Activated CD4-positive, alpha-beta memory T cell treated with anti-CD3 and anti-CD28 coated beads for 36 hours (primary cell): ENCODE measurements at regions not wholly inside any gene's neighbourhood (a gene's known extent, or its start where the extent isn't known, plus 50 kb on each side); places are given as distances from the start of the nearest gene placed in this dataset.
"Not testable (repeated sequence)": the region's sequence is repeated elsewhere in the genome, so short reads cannot be mapped to it uniquely, and the experiment has no call there.

Experiments
- CTCF ChIA-PET: fragments of 350-600 bp; sonication (Branson Sonifier 250); formaldehyde crosslinking; loops from one replicate; lab custom pipeline; 2021; ENCODE audit warnings: antibody characterized with exemption, inconsistent platforms; lab: Charles Lee
- POLR2A ChIA-PET: fragments of 350-600 bp; sonication (Branson Sonifier 250); formaldehyde crosslinking; loops from one replicate; lab custom pipeline; 2021; ENCODE audit warnings: antibody characterized with exemption; lab: Charles Lee
- DNase-seq: peaks from one replicate; pipeline ENCODE4 v3.0.0-alpha.2; 2020
- H3K27ac Mint-ChIP-seq: one replicate; pipeline ENCODE4 v1.8.0; 2021; ENCODE audit warnings: mixed read lengths
- H3K27me3 Mint-ChIP-seq: one replicate; pipeline ENCODE4 v1.8.0; 2021; ENCODE audit warnings: mixed read lengths
- H3K36me3 Mint-ChIP-seq: one replicate; pipeline ENCODE4 v1.8.0; 2021; ENCODE audit warnings: mixed read lengths
- H3K4me1 Mint-ChIP-seq: one replicate; pipeline ENCODE4 v1.8.0; 2021; ENCODE audit warnings: low read depth, mixed read lengths
- H3K4me3 Mint-ChIP-seq: one replicate; pipeline ENCODE4 v1.8.0; 2021; ENCODE audit warnings: mild to moderate bottlenecking, mixed read lengths
- H3K9me3 Mint-ChIP-seq: one replicate; pipeline ENCODE4 v1.8.0; 2021; ENCODE audit warnings: mixed read lengths
- intact Hi-C: fragments of 100-400 bp; cut with micrococcal nuclease; formaldehyde crosslinking; loops from one replicate; pipeline ENCODE4 v1.15.1; 2023

- DNase-seq: no peak
- no peaks in the 10 kb centered on the region for H3K9me3 Mint-ChIP-seq
- H3K36me3 Mint-ChIP-seq: no peaks in the 10 kb centered on the region
- POLR2A ChIA-PET: no interaction called here
- intact Hi-C loops: no loop called here
- no peaks in the 10 kb centered on the region for H3K27me3 Mint-ChIP-seq
- no peak overlapping the region for H3K27ac Mint-ChIP-seq
- H3K4me1 Mint-ChIP-seq: no peaks in the 10 kb centered on the region
- CTCF ChIA-PET: no interaction called here
- no peak overlapping the region for H3K4me3 Mint-ChIP-seq
Measured at GRCh38 chr2:16100006-16100405, 159.7 kb downstream of the MYCN start.

DNA sequence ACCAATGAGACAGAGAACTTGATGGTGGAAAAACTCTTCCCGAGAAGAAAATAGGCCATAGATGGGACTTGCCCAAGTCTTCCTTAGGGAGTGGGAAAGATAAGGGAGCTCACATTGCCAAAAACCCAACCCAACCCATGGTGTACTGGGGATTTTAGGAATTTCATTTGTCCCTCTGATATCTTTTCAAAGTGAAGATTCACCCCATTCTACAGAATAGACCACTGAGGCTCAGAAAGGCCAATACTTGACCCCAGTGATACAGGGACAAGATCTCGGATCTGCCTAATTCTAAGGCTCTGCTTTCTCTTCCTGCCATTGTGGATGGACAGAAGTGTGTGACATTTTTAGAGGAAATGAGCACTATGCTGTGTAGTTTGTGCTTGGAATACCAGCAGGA lies 159.0 kb downstream of the MYCN start:
- no peaks in the 10 kb centered on the region for H3K27me3 Mint-ChIP-seq
- H3K4me3 Mint-ChIP-seq: no peak overlapping the region
- ChIA-PET CTCF (no interaction called here), POLR2A (no interaction called here)
- no peaks in the 10 kb centered on the region for H3K36me3 Mint-ChIP-seq
- H3K4me1 Mint-ChIP-seq: no peaks in the 10 kb centered on the region
- intact Hi-C loops: no loop called here
- H3K27ac Mint-ChIP-seq: no peak overlapping the region
- no peak for DNase-seq
- no peaks in the 10 kb centered on the region for H3K9me3 Mint-ChIP-seq

DNA sequence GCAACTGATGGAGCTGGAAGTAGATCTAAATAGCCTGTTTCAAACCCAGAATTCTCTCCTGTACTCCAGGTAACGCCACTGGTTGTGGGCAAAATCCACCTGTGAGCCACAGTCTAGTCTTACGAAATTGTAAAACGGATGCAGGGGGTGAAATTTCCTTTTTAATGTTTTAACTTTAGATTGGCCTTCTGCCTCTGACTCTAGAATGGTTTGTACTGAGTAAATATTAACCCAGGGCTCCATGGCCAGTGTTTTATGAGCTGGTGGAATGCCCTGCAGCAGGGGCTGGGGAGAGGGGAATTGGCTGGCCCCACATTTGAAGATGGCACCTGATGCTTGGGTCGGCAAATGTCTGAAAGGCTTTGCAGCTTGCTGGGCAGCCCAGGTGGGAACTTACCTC lies 156.6 kb downstream of the MYCN start:
- no peaks in the 10 kb centered on the region for H3K27me3 Mint-ChIP-seq
- POLR2A ChIA-PET: no interaction called here
- no peak overlapping the region for H3K27ac Mint-ChIP-seq
- no peaks in the 10 kb centered on the region for H3K36me3 Mint-ChIP-seq
- CTCF ChIA-PET: no interaction called here
- no peaks in the 10 kb centered on the region for H3K4me1 Mint-ChIP-seq
- H3K9me3 Mint-ChIP-seq: no peaks in the 10 kb centered on the region
- H3K4me3 Mint-ChIP-seq: no peak overlapping the region
- DNase-seq: no peak
- intact Hi-C loops: no loop called here

DNA sequence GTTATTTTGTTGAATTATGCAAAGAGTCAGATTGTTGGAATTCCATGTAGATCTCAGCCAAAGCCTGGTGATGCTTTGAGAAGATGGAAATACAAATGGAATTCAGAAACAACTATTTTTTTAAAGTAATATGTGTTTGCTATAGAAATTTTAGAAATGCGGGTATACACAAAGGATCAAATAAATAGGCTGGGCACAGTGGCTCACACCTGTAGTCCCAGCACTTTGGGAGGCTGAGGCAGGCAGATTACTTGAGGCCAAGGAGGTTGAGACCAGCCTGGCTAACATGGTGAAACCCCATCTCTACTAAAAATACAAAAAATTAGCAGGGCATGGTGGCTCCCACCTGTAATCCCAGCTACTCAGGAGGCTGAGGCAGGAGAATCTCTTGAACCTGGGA lies 155.1 kb downstream of the MYCN start:
- H3K9me3 Mint-ChIP-seq, DNase-seq, POLR2A ChIA-PET, H3K4me3 Mint-ChIP-seq, H3K36me3 Mint-ChIP-seq, H3K27ac Mint-ChIP-seq, intact Hi-C loops, CTCF ChIA-PET, H3K4me1 Mint-ChIP-seq, H3K27me3 Mint-ChIP-seq: not testable (repeated sequence)

- no peak for DNase-seq
- POLR2A ChIA-PET: no interaction called here
- H3K4me3 Mint-ChIP-seq: no peak overlapping the region
- intact Hi-C loops: no loop called here
- H3K4me1 Mint-ChIP-seq: no peaks in the 10 kb centered on the region
- CTCF ChIA-PET: no interaction called here
- H3K9me3 Mint-ChIP-seq: no peaks in the 10 kb centered on the region
- no peak overlapping the region for H3K27ac Mint-ChIP-seq
- no peaks in the 10 kb centered on the region for H3K27me3 Mint-ChIP-seq
- no peaks in the 10 kb centered on the region for H3K36me3 Mint-ChIP-seq
Measured at GRCh38 chr2:16094811-16095210, 154.5 kb downstream of the MYCN start.

DNA sequence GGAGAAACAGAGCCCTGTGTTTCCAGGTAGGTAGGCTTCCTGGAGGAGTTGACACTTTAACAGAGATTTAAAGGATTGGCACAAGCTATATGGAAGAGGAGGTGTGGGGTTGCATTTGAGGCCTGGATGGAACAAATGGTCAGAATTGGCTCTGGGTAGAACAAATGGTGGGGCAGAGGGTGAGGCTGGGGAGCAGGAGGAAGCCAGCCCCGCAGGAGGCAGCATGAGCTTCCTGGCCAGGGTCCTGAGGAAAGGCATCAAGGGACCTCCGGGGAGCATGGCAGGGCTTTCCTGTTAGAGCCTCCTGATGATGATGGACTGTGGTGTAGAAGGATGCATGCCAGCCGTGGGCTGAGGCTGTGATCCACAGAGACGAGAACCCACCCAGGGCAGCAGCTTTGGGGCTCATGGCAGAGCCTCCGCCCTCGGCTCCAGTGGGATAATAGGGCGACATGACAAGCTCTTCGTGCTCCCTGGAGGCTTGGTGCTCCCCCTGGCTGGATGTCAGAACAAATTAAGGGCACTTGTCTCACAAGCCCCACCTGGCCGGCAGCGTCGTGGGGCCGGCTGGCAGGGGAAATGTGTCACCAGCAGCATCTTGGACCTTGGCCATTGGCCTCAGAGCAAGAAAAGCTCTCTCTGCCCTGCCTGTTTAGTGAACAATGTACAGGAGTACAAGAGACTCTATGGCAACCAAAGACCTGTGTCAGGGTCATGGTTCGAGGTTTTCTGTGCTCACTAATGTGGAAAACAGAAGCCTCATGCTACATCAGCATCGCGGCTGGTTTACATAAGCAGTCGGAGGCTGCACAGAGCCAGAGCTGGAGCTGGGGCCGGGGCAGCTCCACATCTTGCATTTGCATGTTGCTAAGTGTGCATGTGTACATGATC lies 153.5 kb downstream of the MYCN start:
- H3K4me1 Mint-ChIP-seq: no peaks in the 10 kb centered on the region
- ChIA-PET CTCF (interaction anchor here (0.5 kb wide), 1 partner anchor 188 kb away, joined by 7 read pairs; no protein-coding TSS in a partner anchor), POLR2A (no interaction called here)
- no peaks in the 10 kb centered on the region for H3K36me3 Mint-ChIP-seq
- no peak overlapping the region for H3K4me3 Mint-ChIP-seq
- H3K9me3 Mint-ChIP-seq: no peaks in the 10 kb centered on the region
- DNase-seq: no peak
- no peaks in the 10 kb centered on the region for H3K27me3 Mint-ChIP-seq
- intact Hi-C loops: no loop called here
- no peak overlapping the region for H3K27ac Mint-ChIP-seq

- H3K4me1 Mint-ChIP-seq: no peaks in the 10 kb centered on the region
- intact Hi-C loops: no loop called here
- CTCF ChIA-PET: no interaction called here
- DNase-seq: no peak
- H3K4me3 Mint-ChIP-seq: no peak overlapping the region
- H3K27ac Mint-ChIP-seq: no peak overlapping the region
- H3K27me3 Mint-ChIP-seq: no peaks in the 10 kb centered on the region
- H3K9me3 Mint-ChIP-seq: no peaks in the 10 kb centered on the region
- POLR2A ChIA-PET: no interaction called here
- no peaks in the 10 kb centered on the region for H3K36me3 Mint-ChIP-seq
Measured at GRCh38 chr2:16092861-16093638, 152.7 kb downstream of the MYCN start.

GRCh38 chr2:16091576-16092282 lies 151.4 kb downstream of the MYCN start:
- intact Hi-C loops: no loop called here
- Mint-ChIP-seq H3K36me3 (no peaks in the 10 kb centered on the region), H3K27ac (no peak overlapping the region), H3K9me3 (no peaks in the 10 kb centered on the region), H3K27me3 (no peaks in the 10 kb centered on the region), H3K4me3 (no peak overlapping the region), H3K4me1 (no peaks in the 10 kb centered on the region)
- POLR2A ChIA-PET: no interaction called here
- no peak for DNase-seq
- CTCF ChIA-PET: no interaction called here

GRCh38 chr2:16090650-16091575 lies 150.6 kb downstream of the MYCN start:
- Mint-ChIP-seq H3K9me3 (no peaks in the 10 kb centered on the region), H3K4me3 (no peak overlapping the region), H3K27me3 (no peaks in the 10 kb centered on the region), H3K27ac (no peak overlapping the region), H3K4me1 (no peaks in the 10 kb centered on the region), H3K36me3 (no peaks in the 10 kb centered on the region)
- ChIA-PET POLR2A (no interaction called here), CTCF (no interaction called here)
- DNase-seq: no peak
- intact Hi-C loops: no loop called here

DNA sequence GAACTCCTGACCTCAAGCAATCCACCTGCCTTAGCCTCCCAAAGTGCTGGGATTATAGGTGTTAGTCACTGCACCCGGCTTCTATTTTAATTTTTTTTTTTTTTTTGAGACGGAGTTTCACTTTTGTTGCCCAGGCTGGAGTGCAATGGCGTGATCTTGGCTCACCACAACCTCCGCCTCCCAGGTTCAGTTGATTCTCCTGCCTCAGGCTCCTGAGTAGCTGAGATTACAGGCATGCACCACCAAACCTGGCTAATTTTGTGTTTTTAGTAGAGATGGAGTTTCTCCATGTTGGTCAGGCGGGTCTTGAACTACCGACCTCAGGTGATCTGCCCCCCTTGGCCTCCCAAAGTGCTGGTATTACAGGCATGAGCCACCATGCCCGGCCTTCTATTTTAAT lies 149.1 kb downstream of the MYCN start:
- POLR2A ChIA-PET, H3K4me1 Mint-ChIP-seq, H3K4me3 Mint-ChIP-seq, H3K27ac Mint-ChIP-seq, CTCF ChIA-PET, DNase-seq, H3K9me3 Mint-ChIP-seq, H3K36me3 Mint-ChIP-seq, H3K27me3 Mint-ChIP-seq, intact Hi-C loops: not testable (repeated sequence)

- H3K27ac Mint-ChIP-seq: no peak overlapping the region
- ChIA-PET CTCF (no interaction called here), POLR2A (no interaction called here)
- no peaks in the 10 kb centered on the region for H3K4me1 Mint-ChIP-seq
- no peak for DNase-seq
- no peak overlapping the region for H3K4me3 Mint-ChIP-seq
- no peaks in the 10 kb centered on the region for H3K27me3 Mint-ChIP-seq
- H3K9me3 Mint-ChIP-seq: no peaks in the 10 kb centered on the region
- no peaks in the 10 kb centered on the region for H3K36me3 Mint-ChIP-seq
- intact Hi-C loops: no loop called here
Measured at GRCh38 chr2:16088802-16089112, 148.4 kb downstream of the MYCN start.
